HG03342 (cell line): ENCODE measurements at regions not wholly inside any gene's neighbourhood (a gene's known extent, or its start where the extent isn't known, plus 50 kb on each side); places are given as distances from the start of the nearest gene placed in this dataset.

Experiments used
- ATAC-seq: cut with Tn5 transposase; IDR thresholded peaks from one replicate; pipeline ENCODE4 v1.9.1; 2021; ENCODE audit warnings: mild to moderate bottlenecking, moderate library complexity; ENCODE audit not compliant: unreplicated experiment

DNA sequence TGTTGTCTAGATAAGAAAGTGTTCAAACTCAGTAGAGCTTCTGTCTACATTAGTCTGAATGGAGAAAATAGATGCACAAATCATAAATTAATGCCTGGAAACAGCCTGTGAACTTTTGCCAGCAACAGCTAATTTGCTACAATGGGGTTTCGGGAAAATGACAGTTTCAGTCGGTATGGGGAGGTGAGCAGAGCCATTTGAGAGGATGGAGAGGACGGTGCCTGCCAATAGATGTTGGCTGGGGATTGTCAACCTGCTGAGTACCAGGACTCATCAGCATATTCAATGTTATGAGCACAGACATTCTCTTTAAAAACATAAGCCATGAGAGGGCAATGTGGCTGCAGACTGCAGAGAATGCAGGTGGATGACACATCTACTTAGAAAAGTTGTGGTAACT is 230.3 kb upstream of the PCDH18 start:
- no peak for ATAC-seq

DNA sequence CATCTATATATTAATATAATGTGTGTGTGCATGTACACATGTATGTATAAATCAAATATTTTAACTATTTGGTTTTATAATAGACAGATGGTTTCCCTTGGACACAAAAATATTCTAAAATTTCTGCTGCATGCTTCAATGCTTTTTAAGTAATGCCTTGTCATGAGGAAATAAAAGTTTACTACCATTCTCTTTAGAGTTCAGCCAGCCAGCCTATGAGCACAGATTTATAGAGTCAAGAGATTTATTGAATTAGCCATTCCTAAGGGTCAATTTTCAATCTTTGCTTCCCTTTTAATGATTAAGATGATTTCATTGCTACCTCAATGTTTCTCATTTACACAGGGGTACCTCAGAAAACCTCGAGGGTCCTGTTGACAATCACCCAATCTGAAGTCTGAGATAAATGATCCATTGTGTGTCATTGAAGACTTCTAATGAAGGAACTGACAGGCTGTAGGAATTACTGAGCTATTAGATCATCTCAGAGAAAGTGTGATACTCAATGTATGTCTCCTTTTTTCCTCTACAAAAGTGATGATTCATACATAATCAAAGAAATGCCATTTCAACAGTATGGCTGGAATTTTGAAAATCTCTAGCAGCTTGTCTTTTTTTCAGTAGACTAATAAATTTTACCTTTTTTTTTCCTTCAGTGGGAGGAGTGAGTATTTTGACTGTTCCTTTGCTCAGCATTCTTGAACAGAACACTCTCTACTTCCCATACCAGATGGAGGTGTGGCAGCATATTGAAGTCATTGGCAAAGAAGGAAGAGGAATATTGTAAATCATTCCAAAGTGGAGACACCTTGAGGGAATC is 222.6 kb upstream of the PCDH18 start:
- ATAC-seq = no peak

DNA sequence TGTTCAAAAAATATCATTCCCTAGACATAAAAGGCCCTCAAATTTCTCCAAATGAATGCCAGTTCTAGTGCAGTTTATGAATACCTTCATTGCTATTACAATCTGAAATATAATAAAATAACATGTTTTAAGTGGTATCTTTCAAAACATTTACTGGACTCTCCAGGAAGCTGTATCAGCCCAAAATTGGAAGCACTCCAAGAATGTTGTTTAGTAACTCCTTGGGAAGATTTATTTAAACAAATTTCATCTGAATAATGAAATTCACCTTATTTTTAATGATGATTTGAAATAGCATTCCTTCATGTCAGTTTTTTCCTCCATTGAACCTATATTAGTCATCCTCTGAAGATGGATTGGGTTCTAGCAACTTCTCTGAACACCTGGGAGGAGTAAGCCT is 217.2 kb upstream of the PCDH18 start:
- no peak for ATAC-seq

DNA sequence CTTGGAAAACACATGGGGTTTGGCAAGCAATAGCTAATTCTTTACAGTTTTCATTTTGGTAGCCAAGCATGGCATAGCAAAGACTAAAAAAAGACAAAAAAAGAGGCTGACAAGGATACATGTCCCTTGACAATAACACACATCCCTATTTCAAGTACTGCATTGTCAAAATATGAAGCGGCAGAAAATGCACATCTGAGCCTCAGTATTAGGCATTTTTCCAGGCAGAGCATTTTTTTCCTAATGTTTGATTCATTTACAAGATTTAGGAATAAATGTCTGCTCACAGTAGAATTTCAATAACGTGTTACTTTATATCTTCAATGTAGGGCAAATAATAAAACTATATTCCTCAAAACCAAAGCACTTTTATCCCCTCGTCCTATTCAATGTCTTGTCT is 216.3 kb upstream of the PCDH18 start:
- ATAC-seq = no peak

DNA sequence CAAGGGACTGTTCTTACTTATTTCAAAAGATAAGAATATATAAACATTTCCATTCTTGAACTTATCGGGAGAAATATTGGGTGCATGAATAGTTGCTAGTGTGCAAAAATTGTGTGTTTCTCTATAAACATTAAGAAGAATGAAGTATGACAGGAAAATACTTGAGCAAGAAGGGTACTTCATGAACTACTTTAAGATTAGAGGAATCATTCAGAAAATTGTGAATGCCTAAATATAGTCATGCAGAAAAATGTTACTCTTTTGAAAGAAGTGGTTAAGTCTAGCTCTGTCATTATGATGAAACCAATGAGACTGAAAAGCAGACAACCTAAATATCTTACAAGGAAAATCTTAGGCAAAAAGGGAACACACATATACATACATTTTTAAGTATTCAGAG is 207.8 kb upstream of the PCDH18 start:
- no peak for ATAC-seq

DNA sequence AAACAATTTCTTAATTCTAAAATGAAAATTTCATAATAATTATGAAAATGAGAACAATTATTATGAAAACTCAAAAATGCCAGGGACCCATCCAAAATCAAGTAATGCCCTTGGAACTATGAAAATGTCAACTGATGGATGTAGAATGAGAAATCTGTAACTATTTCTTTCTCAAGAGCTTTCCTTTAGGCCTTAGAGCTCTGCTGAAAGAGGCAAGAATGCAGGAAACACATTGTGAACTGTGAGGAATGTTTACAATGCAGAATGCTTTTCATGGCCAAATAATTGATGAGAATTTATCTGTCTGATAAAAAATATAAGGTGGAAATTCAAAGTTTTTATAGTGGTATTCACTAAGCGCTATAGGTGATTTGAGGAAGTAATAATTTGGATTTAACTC is 207.1 kb upstream of the PCDH18 start:
- no peak for ATAC-seq

DNA sequence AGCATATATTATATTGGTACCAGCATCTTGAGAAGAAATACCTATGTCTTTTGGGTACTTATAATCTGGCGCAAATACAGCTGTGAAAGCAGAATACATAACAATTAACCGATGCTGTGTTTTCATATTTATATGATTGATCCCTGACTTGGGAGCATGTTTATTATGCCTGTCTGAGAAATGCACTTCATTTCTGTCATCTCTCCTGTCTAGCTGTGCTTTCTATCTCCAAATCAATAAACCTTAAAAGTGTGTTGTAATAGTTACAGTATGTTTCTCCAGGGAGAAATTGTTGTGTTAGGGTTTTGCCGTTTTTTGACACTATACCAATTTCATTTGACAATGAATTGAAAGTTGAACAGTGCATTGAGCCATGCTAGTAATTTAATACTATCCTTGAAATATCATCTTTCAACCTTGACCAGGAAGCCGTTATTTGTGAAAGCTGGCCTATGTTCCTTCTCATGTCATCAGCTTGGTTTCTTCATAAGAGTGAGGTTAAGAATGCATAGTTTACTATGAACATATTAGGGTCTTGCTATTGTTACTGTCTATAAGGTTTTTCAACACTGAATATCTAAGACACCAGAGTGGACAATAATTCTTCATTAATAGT is 206.2 kb upstream of the PCDH18 start:
- no peak for ATAC-seq

DNA sequence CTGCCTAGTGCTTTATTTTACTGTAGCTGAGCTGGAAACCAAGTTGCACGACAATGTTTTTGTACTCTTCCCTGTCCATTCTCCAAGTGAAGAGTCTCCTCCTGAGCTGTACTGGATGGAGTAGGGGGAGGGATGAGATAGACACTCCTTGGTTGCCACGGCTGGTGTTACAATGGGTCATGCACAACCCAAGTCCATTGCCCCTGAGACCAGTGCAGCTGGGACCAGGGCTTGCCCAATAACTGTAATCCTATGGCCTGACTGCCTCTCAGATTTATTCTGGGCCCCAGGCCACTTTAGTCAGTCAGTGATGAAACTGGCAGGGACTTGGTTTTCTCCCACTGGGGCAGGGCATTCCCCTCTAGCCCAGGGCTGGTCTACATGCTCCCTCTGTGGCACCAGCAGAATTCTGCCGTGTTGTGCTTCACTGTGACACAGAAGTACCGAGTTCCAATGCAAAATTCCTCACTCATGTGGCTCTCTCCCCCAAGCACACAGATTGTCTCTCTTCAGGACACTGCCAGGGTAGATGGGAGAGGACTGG is 203.3 kb upstream of the PCDH18 start:
- ATAC-seq = no peak

DNA sequence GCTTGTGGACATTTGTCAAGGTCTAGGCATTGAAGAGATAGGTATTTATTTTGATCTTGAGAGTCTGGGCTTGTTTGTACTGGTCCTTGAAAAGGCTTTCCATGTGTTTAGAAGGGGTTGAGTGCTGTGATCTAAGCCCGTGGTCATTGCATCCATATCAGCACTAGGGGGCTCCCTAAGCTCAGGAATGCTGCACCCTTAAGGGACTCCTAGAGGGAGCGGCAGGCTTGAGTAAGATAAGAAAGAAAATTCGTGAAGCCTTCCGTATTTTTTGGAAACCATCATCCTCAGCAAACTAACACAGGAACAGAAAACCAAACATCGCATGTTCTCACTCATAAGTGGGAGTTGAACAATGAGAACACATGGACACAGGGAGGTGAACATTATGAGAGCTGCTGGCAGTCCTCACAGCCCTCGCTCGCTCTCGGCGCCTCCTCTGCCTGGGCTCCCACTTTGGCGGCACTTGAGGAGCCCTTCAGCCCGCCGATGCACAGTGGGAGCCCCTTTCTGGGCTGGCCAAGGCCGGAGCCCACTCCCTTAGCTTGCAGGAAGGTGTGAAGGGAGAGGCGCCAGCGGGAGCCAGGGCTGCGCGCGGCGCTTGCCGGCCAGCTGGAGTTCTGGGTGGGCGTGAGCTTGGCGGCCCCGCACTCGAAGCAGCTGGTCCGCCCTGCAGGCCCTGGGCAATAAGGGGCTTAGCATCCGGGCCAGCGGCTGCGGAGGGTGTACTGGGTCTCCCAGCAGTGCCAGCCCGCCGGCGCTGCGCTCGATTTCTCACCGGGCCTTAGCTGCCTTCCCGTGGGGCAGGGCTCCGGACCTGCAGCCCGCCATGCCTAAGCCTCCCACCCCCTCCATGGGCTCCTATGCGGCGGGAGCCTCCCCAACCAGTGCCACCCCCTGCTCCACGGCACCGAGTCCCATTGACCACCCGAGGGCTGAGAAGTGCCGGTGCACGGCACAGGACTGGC is 201.2 kb upstream of the PCDH18 start:
- peak; percentile 72 for ATAC-seq

DNA sequence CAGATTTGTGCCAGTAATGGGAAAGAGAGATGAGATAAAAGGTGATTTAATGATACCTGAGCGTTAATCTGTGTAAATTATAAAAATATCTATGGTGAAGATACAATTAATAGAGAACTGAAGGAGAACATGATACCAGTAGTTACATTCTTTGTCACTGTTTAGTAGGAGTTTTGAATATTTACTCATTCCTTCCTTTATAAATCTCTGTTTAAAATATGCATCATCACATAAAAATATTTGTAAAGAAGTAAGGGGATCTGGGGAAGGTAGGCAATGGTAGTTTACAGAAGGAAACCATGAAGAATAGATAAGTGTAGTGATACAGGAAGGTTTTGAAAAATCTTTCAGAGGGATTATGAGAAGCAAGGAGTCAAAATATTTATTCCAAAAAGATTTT is 190.6 kb upstream of the PCDH18 start:
- no peak for ATAC-seq

DNA sequence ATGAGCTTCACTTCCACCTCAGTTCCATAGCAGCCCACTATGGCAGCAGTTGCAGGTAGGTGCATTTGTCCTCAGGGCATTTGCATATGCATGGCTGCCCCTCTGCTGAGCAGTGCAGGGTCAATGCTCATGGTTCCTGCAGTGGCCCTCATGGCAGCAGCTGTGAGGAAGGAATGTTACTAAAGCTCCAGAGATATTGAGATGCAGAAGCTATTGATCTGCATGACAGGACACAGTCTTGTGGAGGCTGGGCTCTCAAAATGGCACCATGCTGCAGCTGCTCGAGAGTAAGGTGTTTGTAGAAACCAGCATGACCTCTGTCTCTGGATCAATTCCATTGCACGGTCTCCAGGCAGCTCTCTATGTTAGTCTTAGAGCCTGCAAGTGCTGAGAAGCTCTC is 179.2 kb upstream of the PCDH18 start:
- ATAC-seq = no peak

DNA sequence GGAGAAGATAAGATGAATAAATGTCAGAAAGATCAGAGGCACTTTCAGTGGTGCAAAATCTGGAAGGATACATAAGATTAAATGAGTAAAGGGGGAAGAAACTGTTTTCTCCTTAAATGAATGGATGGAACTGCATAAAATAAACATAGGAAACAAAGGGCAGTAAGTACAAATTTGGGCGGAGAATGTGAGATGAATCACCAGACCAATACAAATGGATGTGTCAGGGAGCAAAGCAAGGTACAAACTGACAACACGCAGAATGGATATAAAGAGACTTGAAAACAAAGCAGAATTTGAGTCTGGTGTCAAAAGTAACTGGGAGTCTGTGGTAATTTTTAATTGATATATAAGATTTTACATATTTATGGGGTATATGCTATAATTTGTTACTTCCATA is 175.3 kb upstream of the PCDH18 start:
- ATAC-seq = no peak

DNA sequence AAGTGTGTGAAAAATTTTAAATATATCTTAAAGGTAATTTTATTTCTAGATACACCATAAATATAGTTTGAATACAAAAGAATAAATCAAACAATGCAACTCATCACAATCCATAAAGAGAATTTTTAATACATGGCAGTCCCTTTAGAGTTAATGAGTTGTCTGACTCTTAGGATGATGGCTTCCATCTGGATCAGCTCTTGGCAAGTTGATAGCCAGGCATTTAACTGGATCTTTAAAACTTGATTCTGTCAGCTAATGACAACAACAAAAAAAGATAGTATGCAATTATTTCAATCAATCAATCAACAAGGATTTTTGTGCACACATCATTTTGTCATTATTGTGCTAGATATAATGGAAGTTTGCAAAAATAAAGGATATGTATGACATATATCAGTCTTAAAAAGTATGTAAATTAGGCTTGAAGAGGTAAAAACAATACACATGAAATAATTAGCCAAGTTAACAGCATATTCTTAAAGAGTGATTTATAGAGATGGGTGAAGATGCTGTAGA is 174.9 kb upstream of the PCDH18 start:
- no peak for ATAC-seq

DNA sequence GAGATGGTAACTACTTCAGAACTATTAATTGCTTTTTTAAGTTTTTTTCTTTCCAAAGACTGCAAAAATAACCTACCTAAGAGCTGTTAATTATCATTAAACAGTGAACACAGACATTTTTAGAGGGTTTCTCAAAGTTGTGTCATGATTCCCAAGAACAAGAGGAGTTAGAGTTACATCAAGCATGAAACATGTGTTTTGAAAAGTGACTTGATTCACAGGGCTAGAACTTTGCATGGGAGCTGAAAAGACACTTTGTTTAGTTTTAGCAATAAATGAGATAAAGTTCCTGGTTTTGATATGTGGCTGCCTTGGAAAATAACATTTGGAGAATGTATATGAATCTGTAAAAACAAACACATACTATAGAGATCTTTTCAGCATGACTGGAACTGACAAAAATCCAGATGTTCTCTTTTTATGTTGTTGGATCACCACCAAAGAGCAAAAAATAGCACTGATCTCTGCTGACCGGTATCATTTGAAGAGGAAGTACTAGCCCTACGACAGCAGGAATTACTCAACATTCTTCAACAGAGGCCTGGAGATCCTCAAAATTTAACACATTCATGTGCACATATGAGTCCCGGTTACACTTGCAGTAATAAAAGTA is 173.0 kb upstream of the PCDH18 start:
- ATAC-seq = no peak

DNA sequence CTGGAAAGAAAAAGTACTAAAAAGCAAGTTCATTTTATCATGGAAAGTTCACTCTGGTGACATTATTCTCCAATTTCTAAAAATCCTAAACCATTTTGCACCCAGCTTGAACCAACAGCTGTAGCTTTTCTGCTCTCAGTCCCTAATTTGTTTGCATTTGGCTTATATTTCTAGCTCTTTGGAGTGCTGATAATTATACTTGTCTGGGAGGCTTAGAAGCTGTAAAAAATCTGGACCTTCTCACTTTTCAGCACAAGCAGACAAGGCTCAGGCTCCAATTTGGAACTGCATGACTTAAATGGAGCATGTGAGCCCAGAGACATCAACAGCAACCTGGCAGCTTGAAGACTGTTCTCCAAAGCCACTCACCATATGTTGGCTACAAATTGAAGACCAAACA is 170.9 kb upstream of the PCDH18 start:
- no peak for ATAC-seq

DNA sequence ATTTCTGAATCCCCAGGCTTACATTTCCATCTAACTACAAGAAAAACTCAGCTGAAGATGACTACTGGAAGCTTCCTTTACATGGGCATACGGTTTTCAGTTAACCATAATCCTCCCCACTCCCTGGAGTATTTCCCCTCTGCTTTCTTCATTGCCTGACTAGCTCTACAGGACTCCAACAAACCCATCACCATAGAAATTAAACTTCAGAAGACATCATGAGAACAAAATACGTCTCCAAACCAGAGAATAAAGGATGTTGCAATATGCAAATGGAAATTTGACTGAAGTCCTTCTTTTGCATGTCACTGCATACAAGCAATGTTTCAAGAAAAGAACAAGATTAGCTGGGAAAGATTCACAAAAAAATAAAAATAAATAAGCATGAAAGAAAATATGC is 170.2 kb upstream of the PCDH18 start:
- ATAC-seq = no peak

DNA sequence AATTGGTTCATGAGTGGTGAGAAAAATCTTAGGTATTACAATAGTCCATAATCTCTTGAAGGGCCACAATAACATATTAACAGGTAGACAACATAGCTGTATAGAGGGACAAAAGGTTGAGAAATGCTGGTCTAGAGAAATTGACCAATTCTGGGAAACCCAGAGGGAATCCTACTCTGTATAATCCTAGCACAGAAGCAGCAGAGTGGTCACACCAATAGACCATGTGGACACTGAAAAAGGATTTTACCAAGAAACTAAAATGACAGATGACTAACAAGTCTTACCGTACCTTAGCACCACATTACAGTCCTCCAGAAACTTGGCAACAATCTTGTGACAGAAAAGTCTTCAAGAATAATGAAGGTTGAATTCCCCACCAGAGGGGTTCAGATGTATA is 169.1 kb upstream of the PCDH18 start:
- no peak for ATAC-seq

DNA sequence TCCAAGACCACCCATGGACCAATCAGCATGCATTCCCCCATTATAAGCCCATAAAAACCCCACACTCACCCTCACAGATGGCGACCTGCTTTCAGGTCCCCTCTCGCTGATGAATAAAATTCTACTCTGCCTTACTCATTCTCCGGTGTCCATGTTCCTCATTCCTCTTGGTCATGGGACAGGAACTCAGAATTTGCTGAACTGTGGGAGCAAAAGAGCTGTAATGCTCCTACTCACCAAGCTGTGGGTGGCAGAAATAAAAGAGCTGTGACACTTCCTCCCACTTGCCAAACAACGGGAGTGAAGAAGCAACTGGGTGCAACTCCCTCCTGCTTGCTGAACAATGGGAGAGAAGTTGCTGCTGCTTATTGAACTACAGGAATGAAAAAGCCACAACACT is 168.5 kb upstream of the PCDH18 start:
- ATAC-seq = no peak

DNA sequence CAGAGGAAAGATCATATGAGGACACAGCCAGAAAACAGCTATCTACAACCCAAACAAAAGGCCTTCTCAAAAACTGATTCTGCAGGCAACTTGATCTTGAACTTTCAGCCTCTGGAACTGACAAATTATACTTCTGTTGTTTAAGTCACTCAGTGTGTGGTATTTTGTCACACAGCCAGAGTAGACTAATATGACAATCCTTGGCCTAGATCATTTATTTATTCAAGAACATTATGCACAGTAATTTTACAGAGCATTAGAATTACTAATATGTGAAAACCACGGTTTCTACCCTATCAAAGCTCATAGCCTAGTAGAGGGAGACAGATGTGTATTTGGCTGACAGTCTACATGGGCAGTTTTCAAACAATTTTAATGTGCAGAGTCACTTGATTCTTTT is 167.8 kb upstream of the PCDH18 start:
- no peak for ATAC-seq

DNA sequence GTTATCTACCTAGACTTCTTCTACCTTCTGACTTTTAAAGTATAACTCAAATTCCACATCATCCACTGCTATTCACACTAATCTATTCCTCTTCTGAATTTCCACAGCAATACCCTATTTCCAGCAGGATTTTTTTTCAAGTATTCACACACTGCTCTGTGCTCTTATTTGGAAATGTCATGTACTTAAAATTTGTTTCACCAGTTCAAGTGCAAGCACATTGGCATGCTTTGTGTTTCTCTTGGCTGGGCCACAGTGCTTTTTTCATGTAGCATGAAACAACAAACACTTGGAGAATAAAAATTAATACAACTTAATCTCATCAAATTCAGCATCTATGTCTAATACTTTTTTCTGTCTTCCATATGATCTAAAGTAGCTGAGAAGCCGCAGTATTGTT is 161.8 kb upstream of the PCDH18 start:
- no peak for ATAC-seq

DNA sequence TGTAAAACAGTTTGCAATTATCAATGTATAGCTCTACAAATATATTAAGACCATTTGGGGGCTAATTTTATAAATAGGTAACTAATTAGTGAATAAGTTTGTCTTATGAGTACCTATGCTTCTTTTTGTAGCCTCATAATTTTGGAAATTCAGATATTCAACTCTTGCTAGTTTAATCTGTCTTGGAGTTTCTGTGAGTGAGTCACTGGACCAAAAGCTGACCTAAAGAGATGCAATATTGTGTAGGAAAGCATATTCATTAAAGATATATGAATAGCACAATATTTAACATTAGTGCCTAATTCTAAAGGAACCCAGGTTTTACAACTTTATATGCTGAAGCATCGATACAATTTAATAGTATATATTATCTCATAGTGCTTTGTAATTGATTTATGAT is 161.3 kb upstream of the PCDH18 start:
- no peak for ATAC-seq
